Liver (tissue), 8 donors: ENCODE measurements at regions not wholly inside any gene's neighbourhood (a gene's known extent, or its start where the extent isn't known, plus 50 kb on each side); places are given as distances from the start of the nearest gene placed in this dataset.

Experiments used
- DNase-seq: peaks from one replicate; pipeline ENCODE4 v3.0.0-alpha.2; 2017; ENCODE audit warnings: low spot score
- H3K27ac ChIP-seq, 2 donors: one replicate each; pipeline ENCODE4 v1.7.0; 2013; ENCODE audit warnings: inconsistent platforms in 2 of 2, low read length in 2 of 2, control low read depth in 1 of 2, low read depth in 1 of 2, mild to moderate bottlenecking in 1 of 2
- H3K27me3 ChIP-seq, 4 donors: one replicate each; pipeline versions ENCODE4 v1.6.1 to v1.7.0; 2013; ENCODE audit warnings: low read length in 3 of 4, inconsistent platforms in 1 of 4, mild to moderate bottlenecking in 1 of 4, moderate library complexity in 1 of 4; ENCODE audit not compliant: control insufficient read depth in 4 of 4, insufficient read depth in 4 of 4
- H3K36me3 ChIP-seq, 4 donors: one replicate each; pipeline versions ENCODE4 v1.6.1 to v1.7.0; 2013; ENCODE audit warnings: low read length in 3 of 4, mild to moderate bottlenecking in 3 of 4, low read depth in 1 of 4, moderate library complexity in 1 of 4; ENCODE audit not compliant: control insufficient read depth in 4 of 4, insufficient read depth in 3 of 4
- H3K4me1 ChIP-seq, 4 donors: one replicate each; pipeline versions ENCODE4 v1.6.1 to v1.7.0; 2013; ENCODE audit warnings: low read length in 3 of 4, mild to moderate bottlenecking in 3 of 4, moderate library complexity in 1 of 4; ENCODE audit not compliant: control insufficient read depth in 4 of 4, insufficient read depth in 4 of 4
- H3K4me3 ChIP-seq, 3 donors: one replicate each; pipeline versions ENCODE4 v1.6.1 to v1.7.0; 2013; ENCODE audit warnings: low read length in 3 of 3, control low read depth in 1 of 3, low read depth in 1 of 3, mild to moderate bottlenecking in 1 of 3
- H3K9ac ChIP-seq, 2 donors: one replicate each; pipeline ENCODE4 v1.7.0; 2013; ENCODE audit warnings: low read length in 2 of 2, mild to moderate bottlenecking in 2 of 2, moderate library complexity in 2 of 2, control low read depth in 1 of 2, low read depth in 1 of 2
- H3K9me3 ChIP-seq, 4 donors: one replicate each; pipeline versions ENCODE4 v1.6.1 to v1.7.0; 2013; ENCODE audit warnings: low read length in 3 of 4; ENCODE audit not compliant: control insufficient read depth in 4 of 4
- ATF3 ChIP-seq: IDR thresholded peaks from 2 replicates; pipeline ENCODE4 v1.6.1; 2016; ENCODE audit warnings: antibody characterized with exemption
- CTCF ChIP-seq: fragments of 150-350 bp; IDR thresholded peaks from 2 replicates; pipeline ENCODE4 v1.5.1; 2017; ENCODE audit warnings: improper control_type of control experiment, low read depth, low read length; ENCODE audit not compliant: missing input control
- EGR1 ChIP-seq, 2 donors: IDR thresholded peaks; 2 replicates each; pipeline ENCODE4 v1.6.1; 2016 to 2018; ENCODE audit warnings: antibody characterized with exemption in 2 of 2, low read depth in 2 of 2
- FOXA1 ChIP-seq: IDR thresholded peaks from 2 replicates; pipeline ENCODE4 v1.6.1; 2016; ENCODE audit warnings: antibody characterized with exemption
- GABPA ChIP-seq, 2 donors: IDR thresholded peaks in 1 of 2; conservative IDR thresholded peaks in 1 of 2; 2 replicates each; pipeline ENCODE4 v1.6.1; 2016; ENCODE audit warnings: antibody characterized with exemption in 2 of 2, mild to moderate bottlenecking in 1 of 2, moderate library complexity in 1 of 2
- HNF4A ChIP-seq, 2 donors: conservative IDR thresholded peaks; 2 replicates each; pipeline ENCODE4 v1.6.1; 2016; ENCODE audit warnings: antibody characterized with exemption in 2 of 2, mild to moderate bottlenecking in 2 of 2
- HNF4G ChIP-seq: IDR thresholded peaks from 2 replicates; pipeline ENCODE4 v1.6.1; 2016; ENCODE audit warnings: antibody characterized with exemption
- JUND ChIP-seq, 2 donors: IDR thresholded peaks; 2 replicates each; pipeline ENCODE4 v1.6.1; 2016; ENCODE audit warnings: antibody characterized with exemption in 2 of 2
- MAX ChIP-seq: IDR thresholded peaks from 2 replicates; pipeline ENCODE4 v1.6.1; 2016; ENCODE audit warnings: antibody characterized with exemption
- NR2F2 ChIP-seq: IDR thresholded peaks from 2 replicates; pipeline ENCODE4 v1.6.1; 2016; ENCODE audit warnings: antibody characterized with exemption
- RAD21 ChIP-seq, 2 donors: IDR thresholded peaks; 2 replicates each; pipeline ENCODE4 v1.6.1; 2016; ENCODE audit warnings: antibody characterized with exemption in 2 of 2, mild to moderate bottlenecking in 2 of 2
- RXRA ChIP-seq, 2 donors: IDR thresholded peaks; 2 replicates each; pipeline ENCODE4 v1.6.1; 2017 to 2018; ENCODE audit warnings: antibody characterized with exemption in 2 of 2, mild to moderate bottlenecking in 1 of 2
- SP1 ChIP-seq: IDR thresholded peaks from 2 replicates; pipeline ENCODE4 v1.6.1; 2018; ENCODE audit warnings: antibody characterized with exemption, mild to moderate bottlenecking
- TAF1 ChIP-seq: conservative IDR thresholded peaks from 2 replicates; pipeline ENCODE4 v1.6.1; 2016; ENCODE audit warnings: antibody characterized with exemption, mild to moderate bottlenecking
- YY1 ChIP-seq: IDR thresholded peaks from 2 replicates; pipeline ENCODE4 v1.6.1; 2016; ENCODE audit warnings: antibody characterized with exemption, mild to moderate bottlenecking
- ZBTB33 ChIP-seq: IDR thresholded peaks from 2 replicates; pipeline ENCODE4 v1.6.1; 2016; ENCODE audit warnings: antibody characterized with exemption
- WGBS: extraction: QIAGEN DNeasy Blood & Tissue Kit; methylation state at CpG from one replicate; pipeline ENCODE4 v1.1.7; 2013; 5-methylcytosine and 5-hydroxymethylcytosine counted together
- donor health status: healthy.
- donor health status: healthy.
- donor health status: healthy.
- donor health status: healthy.
- donor health status: healthy.

GRCh38 chr5:74412066-74412465 is 228.5 kb downstream of the ENC1 start:
- no peak overlapping the region for H3K27ac ChIP-seq
- no peaks in the 10 kb centered on the region for H3K36me3 ChIP-seq
- peaks cover 6 to 26% (median 15%) of the 10 kb centered on the region in 4 donors for H3K4me1 ChIP-seq
- H3K4me3 ChIP-seq = no peak overlapping the region
- H3K9ac ChIP-seq = no peak overlapping the region
- H3K27me3 ChIP-seq = no peaks in the 10 kb centered on the region
- no peak for TF ChIP-seq MAX
- TF ChIP-seq HNF4A (conservative IDR thresholded peaks at IDR 0.05) = no peak
- TF ChIP-seq GABPA (IDR thresholded peaks at IDR 0.05 in 1 of 2, conservative IDR thresholded peaks at IDR 0.05 in 1 of 2) = no peak
- TF ChIP-seq SP1 = no peak
- TF ChIP-seq JUND (IDR thresholded peaks at IDR 0.05) = no peak
- TF ChIP-seq ZBTB33 = no peak
- TF ChIP-seq ATF3 = no peak
- TF ChIP-seq EGR1 (IDR thresholded peaks at IDR 0.05; ENCODE audit: low read depth in 2 of 2) = no peak
- no peak for TF ChIP-seq NR2F2
- no peak for TF ChIP-seq RXRA (IDR thresholded peaks at IDR 0.05)
- 7% methylated on average over 1 of the region's 1 CpG for WGBS
- H3K9me3 ChIP-seq = no peaks in the 10 kb centered on the region
- DNase-seq = no peak

GRCh38 chr5:74409712-74410111 is 230.8 kb downstream of the ENC1 start:
- peaks cover 6 to 26% (median 15%) of the 10 kb centered on the region in 4 donors for H3K4me1 ChIP-seq
- no peaks in the 10 kb centered on the region for H3K36me3 ChIP-seq
- TF ChIP-seq FOXA1 = no peak
- TF ChIP-seq ZBTB33 = no peak
- no peak for TF ChIP-seq RAD21 (IDR thresholded peaks at IDR 0.05)
- TF ChIP-seq JUND (IDR thresholded peaks at IDR 0.05) = no peak
- no peak for TF ChIP-seq ATF3
- no peak for TF ChIP-seq HNF4A (conservative IDR thresholded peaks at IDR 0.05)
- no peak for TF ChIP-seq EGR1 (IDR thresholded peaks at IDR 0.05; ENCODE audit: low read depth in 2 of 2)
- TF ChIP-seq GABPA (IDR thresholded peaks at IDR 0.05 in 1 of 2, conservative IDR thresholded peaks at IDR 0.05 in 1 of 2) = no peak
- no peak for TF ChIP-seq SP1
- TF ChIP-seq RXRA (IDR thresholded peaks at IDR 0.05) = no peak
- no peak for TF ChIP-seq HNF4G
- no peak for TF ChIP-seq YY1
- TF ChIP-seq CTCF = no peak
- TF ChIP-seq TAF1 = no peak
- DNase-seq = no peak
- H3K27ac ChIP-seq = no peak overlapping the region
- H3K27me3 ChIP-seq = no peaks in the 10 kb centered on the region
- no peak overlapping the region for H3K9ac ChIP-seq
- no peaks in the 10 kb centered on the region for H3K9me3 ChIP-seq
- H3K4me3 ChIP-seq = no peak overlapping the region
